SK-N-SH treated with all-trans-retinoic acid at 6 μM for 48 hours (cell line): ENCODE measurements at regions not wholly inside any gene's neighbourhood (a gene's known extent, or its start where the extent isn't known, plus 50 kb on each side); places are given as distances from the start of the nearest gene placed in this dataset.

Experiments used
- ATAC-seq: fragments of 200-7000 bp; cut with Tn5 transposase; 3 replicates; pipeline ENCODE4 v1.9.1; 2020; ENCODE audit warnings: mild to moderate bottlenecking, moderate library complexity
- ARNTL ChIP-seq: fragments of 450-650 bp; formaldehyde crosslinking; IDR thresholded peaks from 2 replicates; pipeline ENCODE4 v1.5.0; 2020; ENCODE audit warnings: low read depth, mild to moderate bottlenecking, moderate library complexity, borderline replicate concordance
- BACH2 ChIP-seq: fragments of 250-450 bp; sonication (Bioruptor Pico); IDR thresholded peaks from 2 replicates; pipeline ENCODE4 v1.9.0; 2021; ENCODE audit warnings: mild to moderate bottlenecking, borderline replicate concordance
- CSDC2 ChIP-seq: fragments of 250-450 bp; sonication (Bioruptor Pico); IDR thresholded peaks from 2 replicates; pipeline ENCODE4 v1.5.0; 2020; ENCODE audit warnings: mild to moderate bottlenecking, moderate library complexity
- ESRRG ChIP-seq: fragments of 250-450 bp; sonication (Bioruptor Pico); IDR thresholded peaks from 2 replicates; pipeline ENCODE4 v1.6.1; 2021; ENCODE audit warnings: mild to moderate bottlenecking
- GLIS3 ChIP-seq: fragments of 250-450 bp; sonication (Bioruptor Pico); IDR thresholded peaks from 2 replicates; pipeline ENCODE4 v1.5.0; 2020; ENCODE audit warnings: mild to moderate bottlenecking, moderate library complexity
- ISL1 ChIP-seq: fragments of 250-450 bp; sonication (Bioruptor Pico); IDR thresholded peaks from 2 replicates; pipeline ENCODE4 v2.1.2; 2022; ENCODE audit warnings: mild to moderate bottlenecking, moderate library complexity
- PPARA ChIP-seq: fragments of 250-450 bp; sonication (Bioruptor Pico); IDR thresholded peaks from 2 replicates; pipeline ENCODE4 v1.5.0; 2020; ENCODE audit warnings: mild to moderate bottlenecking, borderline replicate concordance
- RARB ChIP-seq: fragments of 250-450 bp; sonication (Bioruptor Pico); IDR thresholded peaks from 2 replicates; pipeline ENCODE4 v1.8.0; 2021; ENCODE audit warnings: mild to moderate bottlenecking, moderate library complexity
- SNAI2 ChIP-seq: fragments of 250-450 bp; sonication (Bioruptor Pico); IDR thresholded peaks from 2 replicates; pipeline ENCODE4 v1.5.0; 2020; ENCODE audit warnings: mild to moderate bottlenecking, moderate library complexity
- TCF4 ChIP-seq: fragments of 250-450 bp; sonication (Bioruptor Pico); IDR thresholded peaks from 2 replicates; pipeline ENCODE4 v1.8.0; 2021; ENCODE audit warnings: mild to moderate bottlenecking, moderate library complexity, borderline replicate concordance
- TOX ChIP-seq: fragments of 250-450 bp; sonication (Bioruptor Pico); IDR thresholded peaks from 2 replicates; pipeline ENCODE4 v1.8.0; 2021; ENCODE audit warnings: mild to moderate bottlenecking, moderate library complexity, borderline replicate concordance
- ZC3H10 ChIP-seq: fragments of 250-450 bp; sonication (Bioruptor Pico); IDR thresholded peaks from 2 replicates; pipeline ENCODE4 v1.5.1; 2021; ENCODE audit warnings: mild to moderate bottlenecking, moderate library complexity
- ZFP30 ChIP-seq: fragments of 450-650 bp; formaldehyde crosslinking; IDR thresholded peaks from 2 replicates; pipeline ENCODE4 v1.5.0; 2022; ENCODE audit warnings: mild to moderate bottlenecking, moderate library complexity
- ZNF565 ChIP-seq: fragments of 450-650 bp; formaldehyde crosslinking; conservative IDR thresholded peaks from 2 replicates; pipeline ENCODE4 v1.5.0; 2020; ENCODE audit warnings: low read depth, mild to moderate bottlenecking, moderate library complexity
- ZNF70 ChIP-seq: fragments of 450-650 bp; formaldehyde crosslinking; IDR thresholded peaks from 2 replicates; pipeline ENCODE4 v1.5.0; 2020; ENCODE audit warnings: mild to moderate bottlenecking, moderate library complexity
- ZNF8 ChIP-seq: fragments of 450-650 bp; formaldehyde crosslinking; IDR thresholded peaks from 2 replicates; pipeline ENCODE4 v1.5.0; 2020; ENCODE audit warnings: mild to moderate bottlenecking, moderate library complexity
- TF ChIP-seq, protein P1 (sequence below): fragments of 250-450 bp; sonication (Bioruptor Pico); IDR thresholded peaks from 2 replicates; pipeline ENCODE4 v1.8.0; 2020; ENCODE audit warnings: mild to moderate bottlenecking, moderate library complexity, borderline replicate concordance
- TF ChIP-seq, protein P2 (sequence below): fragments of 250-450 bp; sonication (Bioruptor Pico); IDR thresholded peaks from 2 replicates; pipeline ENCODE4 v1.5.1; 2020; ENCODE audit warnings: low read depth, mild to moderate bottlenecking, moderate library complexity
- TF ChIP-seq, protein P3 (sequence below): fragments of 250-450 bp; sonication (Bioruptor Pico); IDR thresholded peaks from 2 replicates; pipeline ENCODE4 v1.8.0; 2021; ENCODE audit warnings: low read depth, mild to moderate bottlenecking, moderate library complexity, borderline replicate concordance
- TF ChIP-seq, protein P4 (sequence below): fragments of 250-450 bp; sonication (Bioruptor Pico); IDR thresholded peaks from 2 replicates; pipeline ENCODE4 v1.5.1; 2021; ENCODE audit warnings: mild to moderate bottlenecking, moderate library complexity
- TF ChIP-seq, protein P5 (sequence below): fragments of 250-450 bp; sonication (Bioruptor Pico); IDR thresholded peaks from 2 replicates; pipeline ENCODE4 v1.5.0; 2020; ENCODE audit warnings: mild to moderate bottlenecking, moderate library complexity

DNA sequence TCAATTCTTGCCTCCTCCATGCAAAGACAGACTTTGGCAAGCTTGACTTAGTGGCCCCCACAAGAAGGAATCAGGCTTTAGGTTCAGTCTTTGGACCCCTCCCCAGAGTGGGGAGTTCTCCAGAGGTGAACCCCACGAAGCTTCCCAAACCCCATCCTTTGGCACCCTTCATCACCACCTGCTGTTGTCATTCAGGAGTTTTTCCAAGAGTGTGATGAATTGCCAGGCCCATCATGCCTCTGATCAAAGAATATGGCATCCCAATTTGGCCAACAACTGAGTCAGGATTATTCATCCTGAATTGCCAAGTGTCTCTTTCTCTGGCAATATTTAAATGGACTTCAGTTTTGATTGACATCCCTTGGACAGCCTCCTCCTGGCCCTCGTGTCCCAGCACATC is 404.7 kb upstream of the MKI67 start (continued):
- TF ChIP-seq, protein P1, sequence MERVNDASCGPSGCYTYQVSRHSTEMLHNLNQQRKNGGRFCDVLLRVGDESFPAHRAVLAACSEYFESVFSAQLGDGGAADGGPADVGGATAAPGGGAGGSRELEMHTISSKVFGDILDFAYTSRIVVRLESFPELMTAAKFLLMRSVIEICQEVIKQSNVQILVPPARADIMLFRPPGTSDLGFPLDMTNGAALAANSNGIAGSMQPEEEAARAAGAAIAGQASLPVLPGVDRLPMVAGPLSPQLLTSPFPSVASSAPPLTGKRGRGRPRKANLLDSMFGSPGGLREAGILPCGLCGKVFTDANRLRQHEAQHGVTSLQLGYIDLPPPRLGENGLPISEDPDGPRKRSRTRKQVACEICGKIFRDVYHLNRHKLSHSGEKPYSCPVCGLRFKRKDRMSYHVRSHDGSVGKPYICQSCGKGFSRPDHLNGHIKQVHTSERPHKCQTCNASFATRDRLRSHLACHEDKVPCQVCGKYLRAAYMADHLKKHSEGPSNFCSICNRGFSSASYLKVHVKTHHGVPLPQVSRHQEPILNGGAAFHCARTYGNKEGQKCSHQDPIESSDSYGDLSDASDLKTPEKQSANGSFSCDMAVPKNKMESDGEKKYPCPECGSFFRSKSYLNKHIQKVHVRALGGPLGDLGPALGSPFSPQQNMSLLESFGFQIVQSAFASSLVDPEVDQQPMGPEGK, result no peak
- no peak for TF ChIP-seq ZNF70 (CRISPR knock-in tag)
- TF ChIP-seq, protein P2, sequence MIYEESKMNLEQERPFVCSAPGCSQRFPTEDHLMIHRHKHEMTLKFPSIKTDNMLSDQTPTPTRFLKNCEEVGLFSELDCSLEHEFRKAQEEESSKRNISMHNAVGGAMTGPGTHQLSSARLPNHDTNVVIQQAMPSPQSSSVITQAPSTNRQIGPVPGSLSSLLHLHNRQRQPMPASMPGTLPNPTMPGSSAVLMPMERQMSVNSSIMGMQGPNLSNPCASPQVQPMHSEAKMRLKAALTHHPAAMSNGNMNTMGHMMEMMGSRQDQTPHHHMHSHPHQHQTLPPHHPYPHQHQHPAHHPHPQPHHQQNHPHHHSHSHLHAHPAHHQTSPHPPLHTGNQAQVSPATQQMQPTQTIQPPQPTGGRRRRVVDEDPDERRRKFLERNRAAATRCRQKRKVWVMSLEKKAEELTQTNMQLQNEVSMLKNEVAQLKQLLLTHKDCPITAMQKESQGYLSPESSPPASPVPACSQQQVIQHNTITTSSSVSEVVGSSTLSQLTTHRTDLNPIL (CRISPR knock-in tag), result no peak
- TF ChIP-seq TOX (CRISPR knock-in tag), result no peak
- no peak for TF ChIP-seq ZNF565 (CRISPR knock-in tag)
- TF ChIP-seq, protein P3, sequence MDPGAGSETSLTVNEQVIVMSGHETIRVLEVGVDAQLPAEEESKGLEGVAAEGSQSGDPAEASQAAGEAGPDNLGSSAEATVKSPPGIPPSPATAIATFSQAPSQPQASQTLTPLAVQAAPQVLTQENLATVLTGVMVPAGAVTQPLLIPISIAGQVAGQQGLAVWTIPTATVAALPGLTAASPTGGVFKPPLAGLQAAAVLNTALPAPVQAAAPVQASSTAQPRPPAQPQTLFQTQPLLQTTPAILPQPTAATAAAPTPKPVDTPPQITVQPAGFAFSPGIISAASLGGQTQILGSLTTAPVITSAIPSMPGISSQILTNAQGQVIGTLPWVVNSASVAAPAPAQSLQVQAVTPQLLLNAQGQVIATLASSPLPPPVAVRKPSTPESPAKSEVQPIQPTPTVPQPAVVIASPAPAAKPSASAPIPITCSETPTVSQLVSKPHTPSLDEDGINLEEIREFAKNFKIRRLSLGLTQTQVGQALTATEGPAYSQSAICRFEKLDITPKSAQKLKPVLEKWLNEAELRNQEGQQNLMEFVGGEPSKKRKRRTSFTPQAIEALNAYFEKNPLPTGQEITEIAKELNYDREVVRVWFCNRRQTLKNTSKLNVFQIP (CRISPR knock-in tag), result no peak
- TF ChIP-seq ZFP30 (CRISPR knock-in tag), result no peak
- no peak for TF ChIP-seq ARNTL (CRISPR knock-in tag)
- no peak for TF ChIP-seq TCF4 (CRISPR knock-in tag)
- TF ChIP-seq, all 23 proteins: peak for 0

DNA sequence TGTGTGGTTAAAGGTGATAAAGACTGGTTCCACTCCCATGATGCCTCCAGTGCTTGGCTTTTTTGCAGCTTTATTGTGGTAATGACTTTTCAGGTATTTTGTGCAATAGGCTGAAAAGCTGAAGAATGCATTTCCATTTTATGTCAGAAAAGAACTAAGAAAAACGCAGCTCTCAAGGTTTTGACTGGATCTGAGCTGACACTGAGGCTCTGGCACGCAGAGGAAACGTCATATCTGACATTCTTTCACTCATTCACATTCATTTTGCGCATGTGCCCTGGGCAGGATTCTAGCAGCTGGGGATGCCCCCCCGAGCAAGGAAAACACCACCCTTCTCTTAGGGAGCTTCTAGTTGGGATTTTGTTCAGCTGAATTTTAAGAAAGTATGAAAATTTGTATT is 408.5 kb upstream of the MKI67 start:
- TF ChIP-seq RARB, result no peak
- no peak for TF ChIP-seq GLIS3 (CRISPR knock-in tag)
- TF ChIP-seq ARNTL (CRISPR knock-in tag), result no peak
- TF ChIP-seq, protein P2 (CRISPR knock-in tag), result no peak
- TF ChIP-seq SNAI2 (CRISPR knock-in tag), result no peak
- TF ChIP-seq ZC3H10 (CRISPR knock-in tag), result no peak
- TF ChIP-seq ZNF8 (CRISPR knock-in tag), result no peak
- no peak for TF ChIP-seq ISL1
- ATAC-seq, result no peak

DNA sequence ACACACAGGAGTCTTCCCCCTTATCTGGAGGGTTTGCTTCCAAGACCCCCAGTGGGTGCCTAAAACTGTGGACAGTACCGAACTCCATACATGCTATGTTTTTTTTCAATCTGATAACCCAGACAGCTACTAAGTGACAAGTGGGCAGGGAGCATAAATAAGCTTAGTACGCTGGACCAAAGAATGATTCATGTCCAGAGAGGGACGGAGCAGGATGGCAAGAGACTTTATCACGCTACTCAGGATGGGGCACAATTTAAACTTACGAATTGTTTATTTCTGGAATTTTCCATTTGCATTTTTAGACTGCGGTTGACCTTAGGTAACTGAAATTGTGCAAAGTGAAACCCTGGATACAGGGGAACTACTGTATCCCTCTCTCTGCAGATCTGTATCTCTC is 410.0 kb upstream of the MKI67 start:
- TF ChIP-seq ESRRG (CRISPR knock-in tag) (no peak), TOX (CRISPR knock-in tag) (no peak), CSDC2 (CRISPR knock-in tag) (no peak), GLIS3 (CRISPR knock-in tag) (no peak), ZNF8 (CRISPR knock-in tag) (no peak), ARNTL (CRISPR knock-in tag) (no peak), PPARA (CRISPR knock-in tag) (no peak), SNAI2 (CRISPR knock-in tag) (no peak)
- TF ChIP-seq, protein P4, sequence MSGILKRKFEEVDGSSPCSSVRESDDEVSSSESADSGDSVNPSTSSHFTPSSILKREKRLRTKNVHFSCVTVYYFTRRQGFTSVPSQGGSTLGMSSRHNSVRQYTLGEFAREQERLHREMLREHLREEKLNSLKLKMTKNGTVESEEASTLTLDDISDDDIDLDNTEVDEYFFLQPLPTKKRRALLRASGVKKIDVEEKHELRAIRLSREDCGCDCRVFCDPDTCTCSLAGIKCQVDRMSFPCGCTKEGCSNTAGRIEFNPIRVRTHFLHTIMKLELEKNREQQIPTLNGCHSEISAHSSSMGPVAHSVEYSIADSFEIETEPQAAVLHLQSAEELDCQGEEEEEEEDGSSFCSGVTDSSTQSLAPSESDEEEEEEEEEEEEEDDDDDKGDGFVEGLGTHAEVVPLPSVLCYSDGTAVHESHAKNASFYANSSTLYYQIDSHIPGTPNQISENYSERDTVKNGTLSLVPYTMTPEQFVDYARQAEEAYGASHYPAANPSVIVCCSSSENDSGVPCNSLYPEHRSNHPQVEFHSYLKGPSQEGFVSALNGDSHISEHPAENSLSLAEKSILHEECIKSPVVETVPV, result no peak
- ATAC-seq, result no peak

DNA sequence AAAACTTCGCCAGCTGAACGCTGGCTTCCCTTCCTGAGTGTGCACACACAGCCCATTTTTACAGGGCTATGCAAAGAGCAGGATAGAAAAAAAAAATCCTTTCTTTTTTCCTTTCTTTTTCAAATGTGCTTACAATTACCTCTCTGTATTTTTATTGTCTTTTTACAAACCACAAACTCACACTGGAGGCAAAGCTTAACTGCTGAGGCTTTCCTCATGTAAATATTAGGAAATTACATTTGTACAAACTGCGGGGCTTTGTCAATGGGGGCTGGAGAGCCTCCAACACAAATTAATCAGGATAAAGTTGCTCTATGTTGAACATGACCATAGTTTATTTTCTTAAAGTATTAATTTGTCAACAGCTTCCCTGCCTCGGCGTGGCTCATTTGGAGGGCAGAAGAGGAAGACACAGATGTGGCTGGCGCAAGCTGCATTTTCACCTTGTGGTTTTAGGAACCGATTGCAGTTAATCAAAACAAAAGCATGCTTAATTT is 411.7 kb upstream of the MKI67 start:
- no peak for ATAC-seq
- TF ChIP-seq ARNTL (CRISPR knock-in tag) (no peak), BACH2 (CRISPR knock-in tag) (no peak), ZC3H10 (CRISPR knock-in tag) (no peak), GLIS3 (CRISPR knock-in tag) (no peak), ISL1 (no peak), SNAI2 (CRISPR knock-in tag) (no peak), TOX (CRISPR knock-in tag) (no peak), PPARA (CRISPR knock-in tag) (no peak), ZNF8 (CRISPR knock-in tag) (no peak), CSDC2 (CRISPR knock-in tag) (no peak), RARB (no peak), TCF4 (CRISPR knock-in tag) (no peak)
- TF ChIP-seq, protein P3 (CRISPR knock-in tag), result no peak
- TF ChIP-seq, protein P5, sequence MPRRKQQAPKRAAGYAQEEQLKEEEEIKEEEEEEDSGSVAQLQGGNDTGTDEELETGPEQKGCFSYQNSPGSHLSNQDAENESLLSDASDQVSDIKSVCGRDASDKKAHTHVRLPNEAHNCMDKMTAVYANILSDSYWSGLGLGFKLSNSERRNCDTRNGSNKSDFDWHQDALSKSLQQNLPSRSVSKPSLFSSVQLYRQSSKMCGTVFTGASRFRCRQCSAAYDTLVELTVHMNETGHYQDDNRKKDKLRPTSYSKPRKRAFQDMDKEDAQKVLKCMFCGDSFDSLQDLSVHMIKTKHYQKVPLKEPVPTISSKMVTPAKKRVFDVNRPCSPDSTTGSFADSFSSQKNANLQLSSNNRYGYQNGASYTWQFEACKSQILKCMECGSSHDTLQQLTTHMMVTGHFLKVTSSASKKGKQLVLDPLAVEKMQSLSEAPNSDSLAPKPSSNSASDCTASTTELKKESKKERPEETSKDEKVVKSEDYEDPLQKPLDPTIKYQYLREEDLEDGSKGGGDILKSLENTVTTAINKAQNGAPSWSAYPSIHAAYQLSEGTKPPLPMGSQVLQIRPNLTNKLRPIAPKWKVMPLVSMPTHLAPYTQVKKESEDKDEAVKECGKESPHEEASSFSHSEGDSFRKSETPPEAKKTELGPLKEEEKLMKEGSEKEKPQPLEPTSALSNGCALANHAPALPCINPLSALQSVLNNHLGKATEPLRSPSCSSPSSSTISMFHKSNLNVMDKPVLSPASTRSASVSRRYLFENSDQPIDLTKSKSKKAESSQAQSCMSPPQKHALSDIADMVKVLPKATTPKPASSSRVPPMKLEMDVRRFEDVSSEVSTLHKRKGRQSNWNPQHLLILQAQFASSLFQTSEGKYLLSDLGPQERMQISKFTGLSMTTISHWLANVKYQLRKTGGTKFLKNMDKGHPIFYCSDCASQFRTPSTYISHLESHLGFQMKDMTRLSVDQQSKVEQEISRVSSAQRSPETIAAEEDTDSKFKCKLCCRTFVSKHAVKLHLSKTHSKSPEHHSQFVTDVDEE (CRISPR knock-in tag), result no peak
